H9 (cell line): ENCODE measurements at regions not wholly inside any gene's neighbourhood (a gene's known extent, or its start where the extent isn't known, plus 50 kb on each side); places are given as distances from the start of the nearest gene placed in this dataset.

Experiments used
- DNase-seq: peaks from one replicate; pipeline ENCODE4 v3.0.0-alpha.2; 2017
- H2AFZ ChIP-seq: one replicate; pipeline ENCODE4 v1.6.1; 2013; ENCODE audit warnings: mild to moderate bottlenecking, low read length, control low read depth, moderate library complexity
- H2AK5ac ChIP-seq: 2 replicates; pipeline ENCODE4 v1.6.1; 2013; ENCODE audit warnings: low read length, control low read depth, mixed read lengths; ENCODE audit not compliant: insufficient read length
- H2BK120ac ChIP-seq: one replicate; pipeline ENCODE4 v1.6.1; 2013; ENCODE audit warnings: low read depth, mild to moderate bottlenecking, low read length, control low read depth, inconsistent platforms; ENCODE audit not compliant: poor library complexity, severe bottlenecking
- H2BK12ac ChIP-seq: 2 replicates; pipeline ENCODE4 v1.6.1; 2013; ENCODE audit warnings: low read length, control low read depth, mixed read lengths, low read depth; ENCODE audit not compliant: insufficient read length
- H2BK15ac ChIP-seq: 2 replicates; pipeline ENCODE4 v1.6.1; 2013; ENCODE audit warnings: low read depth, low read length, control low read depth
- H2BK20ac ChIP-seq: one replicate; pipeline ENCODE4 v1.6.1; 2013; ENCODE audit warnings: low read depth, mild to moderate bottlenecking, low read length, control low read depth, inconsistent platforms; ENCODE audit not compliant: poor library complexity, severe bottlenecking
- H2BK5ac ChIP-seq: 2 replicates; pipeline ENCODE4 v1.6.1; 2013; ENCODE audit warnings: low read length, control low read depth, mixed read lengths; ENCODE audit not compliant: insufficient read length
- H3K14ac ChIP-seq: 2 replicates; pipeline ENCODE4 v1.6.1; 2013; ENCODE audit warnings: low read length, control low read depth; ENCODE audit not compliant: insufficient read depth
- H3K18ac ChIP-seq: 2 replicates; pipeline ENCODE4 v1.6.1; 2013; ENCODE audit warnings: low read depth, mild to moderate bottlenecking, mixed read lengths, low read length, control low read depth; ENCODE audit not compliant: insufficient read length
- H3K23ac ChIP-seq: 2 replicates; pipeline ENCODE4 v1.6.1; 2013; ENCODE audit warnings: low read length, control low read depth, mixed read lengths, low read depth; ENCODE audit not compliant: insufficient read length
- H3K23me2 ChIP-seq: 2 replicates; pipeline ENCODE4 v1.6.1; 2013; ENCODE audit warnings: low read depth, mild to moderate bottlenecking, mixed read lengths, low read length, control low read depth; ENCODE audit not compliant: insufficient read length, poor library complexity, severe bottlenecking
- H3K27ac ChIP-seq: 2 replicates; pipeline ENCODE4 v1.5.1; 2013; ENCODE audit warnings: low read length, control low read depth, mixed read lengths, low read depth; ENCODE audit not compliant: insufficient read length
- H3K27me3 ChIP-seq: 2 replicates; pipeline ENCODE4 v1.6.1; 2013; ENCODE audit warnings: low read length, control low read depth, inconsistent platforms; ENCODE audit not compliant: insufficient read depth
- H3K4ac ChIP-seq: 2 replicates; pipeline ENCODE4 v1.6.1; 2013; ENCODE audit warnings: low read depth, mild to moderate bottlenecking, control low read depth, inconsistent platforms, low read length, moderate library complexity
- H3K4me1 ChIP-seq: 2 replicates; pipeline ENCODE4 v1.6.1; 2013; ENCODE audit warnings: low read length, control low read depth, inconsistent platforms; ENCODE audit not compliant: insufficient read depth
- H3K4me2 ChIP-seq: 2 replicates; pipeline ENCODE4 v1.6.1; 2013; ENCODE audit warnings: low read length, control low read depth, mixed read lengths; ENCODE audit not compliant: insufficient read length, insufficient read depth
- H3K56ac ChIP-seq: 2 replicates; pipeline ENCODE4 v1.6.1; 2013; ENCODE audit warnings: low read depth, mild to moderate bottlenecking, mixed read lengths, low read length, control low read depth; ENCODE audit not compliant: insufficient read length
- H3K79me1 ChIP-seq: 2 replicates; pipeline ENCODE4 v1.6.1; 2013; ENCODE audit warnings: low read depth, mild to moderate bottlenecking, moderate library complexity, low read length, control low read depth, inconsistent platforms; ENCODE audit not compliant: insufficient read depth, poor library complexity, severe bottlenecking
- H3K79me2 ChIP-seq: 2 replicates; pipeline ENCODE4 v1.6.1; 2013; ENCODE audit warnings: low read length, control low read depth, inconsistent platforms; ENCODE audit not compliant: insufficient read depth
- H3K9ac ChIP-seq: 2 replicates; pipeline ENCODE4 v1.6.1; 2013; ENCODE audit warnings: low read length, control low read depth, mixed read lengths; ENCODE audit not compliant: insufficient read length; ENCODE audit errors: extremely low read depth
- H3K9me3 ChIP-seq: one replicate; pipeline ENCODE4 v1.6.1; 2013; ENCODE audit warnings: low read depth, low read length, inconsistent platforms; ENCODE audit not compliant: control insufficient read depth
- H3T11ph ChIP-seq: one replicate; pipeline ENCODE4 v1.6.1; 2013; ENCODE audit warnings: mild to moderate bottlenecking, low read length, control low read depth, inconsistent platforms
- H4K20me1 ChIP-seq: one replicate; pipeline ENCODE4 v1.6.1; 2013; ENCODE audit not compliant: control insufficient read depth, insufficient read length, insufficient read depth
- H4K5ac ChIP-seq: 2 replicates; pipeline ENCODE4 v1.6.1; 2013; ENCODE audit warnings: low read depth, mild to moderate bottlenecking, mixed read lengths, low read length, control low read depth; ENCODE audit not compliant: insufficient read length
- H4K8ac ChIP-seq: replicated peaks from 2 replicates; pipeline ENCODE4 v1.6.1; 2013; ENCODE audit warnings: low read length, control low read depth, mixed read lengths, low read depth; ENCODE audit not compliant: insufficient read length
- H4K91ac ChIP-seq: 2 replicates; pipeline ENCODE4 v1.6.1; 2013; ENCODE audit warnings: low read depth, mild to moderate bottlenecking, moderate library complexity, mixed read lengths, low read length, control low read depth; ENCODE audit not compliant: insufficient read length
- H3K27ac Mint-ChIP-seq, 3 experiments: 2 replicates in 2 of 3; 3 replicates in 1 of 3; pipeline ENCODE4 v1.8.0; 2020 to 2021; ENCODE audit warnings: mixed read lengths in 3 of 3, mild to moderate bottlenecking in 1 of 3, moderate library complexity in 1 of 3
- H3K27me3 Mint-ChIP-seq: 2 replicates; pipeline ENCODE4 v1.8.0; 2021; ENCODE audit warnings: low read depth, mild to moderate bottlenecking, moderate library complexity, mixed read lengths
- H3K36me3 Mint-ChIP-seq, 3 experiments: 2 replicates in 2 of 3; 3 replicates in 1 of 3; pipeline ENCODE4 v1.8.0; 2020 to 2021; ENCODE audit warnings: low read depth in 3 of 3, mixed read lengths in 3 of 3; ENCODE audit not compliant: insufficient read depth in 1 of 3
- H3K4me1 Mint-ChIP-seq, 2 experiments: 2 replicates each; pipeline ENCODE4 v1.8.0; 2020; ENCODE audit warnings: mixed read lengths in 2 of 2
- H3K4me3 Mint-ChIP-seq, 2 experiments: 2 replicates in 1 of 2; 3 replicates in 1 of 2; pipeline ENCODE4 v1.8.0; 2020 to 2021; ENCODE audit warnings: mild to moderate bottlenecking in 2 of 2, mixed read lengths in 2 of 2, moderate library complexity in 1 of 2
- H3K9me3 Mint-ChIP-seq, 2 experiments: 2 replicates in 1 of 2; 3 replicates in 1 of 2; pipeline ENCODE4 v1.8.0; 2020; ENCODE audit warnings: mild to moderate bottlenecking in 2 of 2, mixed read lengths in 2 of 2, moderate library complexity in 1 of 2
- WGBS: extraction: QIAGEN DNeasy Blood & Tissue Kit; methylation state at CpG from one replicate; pipeline ENCODE4 v1.1.7; 2013; ENCODE audit warnings: missing lambda C conversion rate, low lambda C conversion rate, mixed read lengths; ENCODE audit not compliant: insufficient read length; ENCODE audit errors: extremely low coverage; 5-methylcytosine and 5-hydroxymethylcytosine counted together
- TF ChIP-seq, protein P1 (sequence below): fragments of 200-600 bp; sonication (generic); conservative IDR thresholded peaks from 3 replicates; pipeline ENCODE4 v1.8.0; 2021; ENCODE audit warnings: antibody characterized with exemption, mild to moderate bottlenecking

DNA sequence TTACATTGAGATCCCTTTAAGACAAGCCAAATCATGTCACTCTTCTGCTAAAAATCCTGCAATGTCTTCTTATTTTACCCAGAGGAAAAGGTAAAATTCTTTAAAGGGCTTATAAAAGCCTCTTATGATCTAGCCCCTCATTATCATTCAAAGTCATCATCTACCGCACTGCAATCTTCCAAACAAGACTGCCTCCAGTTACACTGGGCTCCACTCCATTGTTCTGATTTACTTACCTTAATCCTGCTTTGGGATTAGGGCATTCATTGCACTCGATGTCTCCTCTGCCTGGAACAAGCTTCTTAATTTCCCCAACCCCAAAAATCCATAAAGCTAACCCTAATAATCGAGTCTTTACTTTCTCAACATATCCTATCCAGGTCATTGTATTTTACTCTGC lies 269.1 kb downstream of the PCDH18 start:
- Histone ChIP-seq H4K91ac (no peak overlapping the region), H3K23ac (no peak overlapping the region), H4K8ac (no peak overlapping the region), H3K79me1 (no peaks in the 10 kb centered on the region), H2AK5ac (no peak overlapping the region), H3T11ph (no peak overlapping the region), H3K23me2 (no peaks in the 10 kb centered on the region), H3K14ac (no peak overlapping the region), H2BK12ac (no peak overlapping the region), H4K20me1 (no peaks in the 10 kb centered on the region), H4K5ac (no peak overlapping the region), H3K27ac (no peak overlapping the region), H3K4me1 (no peaks in the 10 kb centered on the region), H2BK20ac (no peak overlapping the region), H3K18ac (no peak overlapping the region), H3K27me3 (no peaks in the 10 kb centered on the region), H2BK5ac (no peak overlapping the region), H2AFZ (no peak overlapping the region), H3K4ac (no peak overlapping the region), H2BK120ac (no peak overlapping the region), H2BK15ac (no peak overlapping the region), H3K79me2 (no peaks in the 10 kb centered on the region), H3K56ac (no peak overlapping the region), H3K4me2 (no peak overlapping the region), H3K9ac (no peak overlapping the region), H3K9me3 (no peaks in the 10 kb centered on the region)
- Mint-ChIP-seq H3K4me1 (peaks cover 9 to 10% of the 10 kb centered on the region in 2 experiments), H3K27ac (peak overlapping the region in 1 of 3 experiments; percentile 21; a peak in 2 of 7 replicates), H3K9me3 (no peaks in the 10 kb centered on the region; a peak in 1 of 5 replicates), H3K36me3 (no peaks in the 10 kb centered on the region), H3K27me3 (no peaks in the 10 kb centered on the region), H3K4me3 (no peak overlapping the region)
- DNase-seq, result no peak
- no CpG with 5 or more reads among the region's 3 CpGs for WGBS
- TF ChIP-seq, protein P1, sequence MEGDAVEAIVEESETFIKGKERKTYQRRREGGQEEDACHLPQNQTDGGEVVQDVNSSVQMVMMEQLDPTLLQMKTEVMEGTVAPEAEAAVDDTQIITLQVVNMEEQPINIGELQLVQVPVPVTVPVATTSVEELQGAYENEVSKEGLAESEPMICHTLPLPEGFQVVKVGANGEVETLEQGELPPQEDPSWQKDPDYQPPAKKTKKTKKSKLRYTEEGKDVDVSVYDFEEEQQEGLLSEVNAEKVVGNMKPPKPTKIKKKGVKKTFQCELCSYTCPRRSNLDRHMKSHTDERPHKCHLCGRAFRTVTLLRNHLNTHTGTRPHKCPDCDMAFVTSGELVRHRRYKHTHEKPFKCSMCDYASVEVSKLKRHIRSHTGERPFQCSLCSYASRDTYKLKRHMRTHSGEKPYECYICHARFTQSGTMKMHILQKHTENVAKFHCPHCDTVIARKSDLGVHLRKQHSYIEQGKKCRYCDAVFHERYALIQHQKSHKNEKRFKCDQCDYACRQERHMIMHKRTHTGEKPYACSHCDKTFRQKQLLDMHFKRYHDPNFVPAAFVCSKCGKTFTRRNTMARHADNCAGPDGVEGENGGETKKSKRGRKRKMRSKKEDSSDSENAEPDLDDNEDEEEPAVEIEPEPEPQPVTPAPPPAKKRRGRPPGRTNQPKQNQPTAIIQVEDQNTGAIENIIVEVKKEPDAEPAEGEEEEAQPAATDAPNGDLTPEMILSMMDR, result no peak
